ENCODE measurements at regions not wholly inside any gene's neighbourhood (a gene's known extent, or its start where the extent isn't known, plus 50 kb on each side); places are given as distances from the start of the nearest gene placed in this dataset.
A peak's percentile ranks its signal among the peaks of the same experiment; 100 is the strongest.

GRCh38 chr2:146461068-146461467 lies 1383.8 kb upstream of the ACVR2A start:
- no peaks in the 10 kb centered on the region for H3K27me3 ChIP-seq (ENCODE audit: control insufficient read depth, insufficient read depth, low read length)
- H3K79me2 ChIP-seq (ENCODE audit: control insufficient read depth, insufficient read depth, low read length) = no peaks in the 10 kb centered on the region
- no peak overlapping the region for H3K4me2 ChIP-seq (ENCODE audit: extremely low read depth, insufficient read depth, low read length)
- H3K9me3 ChIP-seq (ENCODE audit: control insufficient read depth, insufficient read depth, low read depth, low read length) = no peaks in the 10 kb centered on the region
- no peak overlapping the region for H3K4me3 ChIP-seq (replicated peaks in 1 of 4; ENCODE audit: control extremely low read depth in 1 of 4, insufficient read depth in 1 of 4, low read depth in 3 of 4, low read length in 4 of 4)
- no peaks in the 10 kb centered on the region for H4K20me1 ChIP-seq (ENCODE audit: control insufficient read depth, extremely low read depth, insufficient read depth, low read length)
- H3K9ac ChIP-seq (ENCODE audit: insufficient read depth, low read length) = no peak overlapping the region
- H3K4me1 ChIP-seq (ENCODE audit: control insufficient read depth, extremely low read depth, insufficient read depth, low read length) = no peaks in the 10 kb centered on the region
- H3K27ac ChIP-seq (ENCODE audit: insufficient read depth, low read length) = no peak overlapping the region
- no peaks in the 10 kb centered on the region for H3K36me3 ChIP-seq (ENCODE audit: control insufficient read depth, insufficient read depth, low read length)
- TF ChIP-seq CTCF (conservative IDR thresholded peaks at IDR 0.05 in 1 of 2, IDR thresholded peaks at IDR 0.05 in 1 of 2; ENCODE audit: low read depth in 1 of 2, low read length in 2 of 2) (no peak), EZH2 (IDR thresholded peaks at IDR 0.05; ENCODE audit: low read length, missing control alignments) (no peak)
- H2AFZ ChIP-seq (ENCODE audit: low read length) = no peak overlapping the region
- no peak for DNase-seq (ENCODE audit: low read depth in 2 of 2)

- Histone ChIP-seq H3K4me3 (replicated peaks in 1 of 4; ENCODE audit: control extremely low read depth in 1 of 4, insufficient read depth in 1 of 4, low read depth in 3 of 4, low read length in 4 of 4) (no peak overlapping the region), H3K9me3 (ENCODE audit: control insufficient read depth, insufficient read depth, low read depth, low read length) (no peaks in the 10 kb centered on the region), H3K4me1 (ENCODE audit: control insufficient read depth, extremely low read depth, insufficient read depth, low read length) (no peaks in the 10 kb centered on the region), H3K36me3 (ENCODE audit: control insufficient read depth, insufficient read depth, low read length) (no peaks in the 10 kb centered on the region), H4K20me1 (ENCODE audit: control insufficient read depth, extremely low read depth, insufficient read depth, low read length) (no peaks in the 10 kb centered on the region), H2AFZ (ENCODE audit: low read length) (no peak overlapping the region), H3K4me2 (ENCODE audit: extremely low read depth, insufficient read depth, low read length) (no peak overlapping the region), H3K27ac (ENCODE audit: insufficient read depth, low read length) (no peak overlapping the region), H3K79me2 (ENCODE audit: control insufficient read depth, insufficient read depth, low read length) (no peaks in the 10 kb centered on the region), H3K9ac (ENCODE audit: insufficient read depth, low read length) (no peak overlapping the region), H3K27me3 (ENCODE audit: control insufficient read depth, insufficient read depth, low read length) (no peaks in the 10 kb centered on the region)
- no peak for TF ChIP-seq EZH2 (IDR thresholded peaks at IDR 0.05; ENCODE audit: low read length, missing control alignments)
- TF ChIP-seq CTCF (conservative IDR thresholded peaks at IDR 0.05 in 1 of 2, IDR thresholded peaks at IDR 0.05 in 1 of 2; ENCODE audit: low read depth in 1 of 2, low read length in 2 of 2) = no peak
- no peak for DNase-seq (ENCODE audit: low read depth in 2 of 2)
Observed at GRCh38 chr2:146458585-146458984, 1386.2 kb upstream of the ACVR2A start.

DNA sequence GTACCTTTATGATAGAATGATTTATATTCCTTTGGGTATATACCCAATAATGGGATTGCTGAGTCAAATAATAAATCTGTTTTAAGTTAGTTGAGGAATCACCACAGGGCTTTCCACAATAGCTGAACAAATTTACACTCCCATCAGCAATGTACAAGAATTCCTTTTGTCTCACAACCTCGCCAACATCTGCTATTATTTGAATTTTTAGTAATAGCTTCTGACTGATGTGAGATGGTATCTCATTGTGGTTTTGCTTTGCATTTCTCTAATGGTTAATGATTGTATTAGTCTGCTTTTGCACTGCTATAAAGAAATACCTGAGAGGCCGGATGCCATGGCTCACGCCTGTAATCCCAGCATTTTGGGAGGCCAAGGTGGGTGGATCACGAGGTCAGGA lies 1387.6 kb upstream of the ACVR2A start:
- H4K20me1 ChIP-seq (ENCODE audit: control insufficient read depth, extremely low read depth, insufficient read depth, low read length) = no peaks in the 10 kb centered on the region
- no peak overlapping the region for H3K4me2 ChIP-seq (ENCODE audit: extremely low read depth, insufficient read depth, low read length)
- H3K27ac ChIP-seq (ENCODE audit: insufficient read depth, low read length) = no peak overlapping the region
- no peak overlapping the region for H3K4me3 ChIP-seq (replicated peaks in 1 of 4; ENCODE audit: control extremely low read depth in 1 of 4, insufficient read depth in 1 of 4, low read depth in 3 of 4, low read length in 4 of 4)
- no peaks in the 10 kb centered on the region for H3K27me3 ChIP-seq (ENCODE audit: control insufficient read depth, insufficient read depth, low read length)
- no peaks in the 10 kb centered on the region for H3K36me3 ChIP-seq (ENCODE audit: control insufficient read depth, insufficient read depth, low read length)
- peak in 1 of 2 donors; percentile 50 for DNase-seq (ENCODE audit: low read depth in 2 of 2)
- H3K9ac ChIP-seq (ENCODE audit: insufficient read depth, low read length) = no peak overlapping the region
- no peaks in the 10 kb centered on the region for H3K79me2 ChIP-seq (ENCODE audit: control insufficient read depth, insufficient read depth, low read length)
- H3K9me3 ChIP-seq (ENCODE audit: control insufficient read depth, insufficient read depth, low read depth, low read length) = no peaks in the 10 kb centered on the region
- no peaks in the 10 kb centered on the region for H3K4me1 ChIP-seq (ENCODE audit: control insufficient read depth, extremely low read depth, insufficient read depth, low read length)
- H2AFZ ChIP-seq (ENCODE audit: low read length) = no peak overlapping the region
- TF ChIP-seq CTCF (conservative IDR thresholded peaks at IDR 0.05 in 1 of 2, IDR thresholded peaks at IDR 0.05 in 1 of 2; ENCODE audit: low read depth in 1 of 2, low read length in 2 of 2) (no peak), EZH2 (IDR thresholded peaks at IDR 0.05; ENCODE audit: low read length, missing control alignments) (no peak)

Measured in fibroblast of lung (primary cell).